ENCODE measurements at regions not wholly inside any gene's neighbourhood (a gene's known extent, or its start where the extent isn't known, plus 50 kb on each side); places are given as distances from the start of the nearest gene placed in this dataset.

- Histone ChIP-seq H3K79me2 (ENCODE audit: control insufficient read depth, insufficient read depth, low read length) (no peaks in the 10 kb centered on the region), H2AFZ (ENCODE audit: low read depth, low read length) (no peak overlapping the region), H3K27ac (ENCODE audit: insufficient read depth, low read depth, low read length) (no peak overlapping the region), H3K36me3 (ENCODE audit: control insufficient read depth in 2 of 2, extremely low read depth in 1 of 2, insufficient read depth in 2 of 2, low read length in 2 of 2) (no peaks in the 10 kb centered on the region), H4K20me1 (replicated peaks; ENCODE audit: control insufficient read depth, extremely low read depth, insufficient read depth, low read length) (no peaks in the 10 kb centered on the region), H3K9me3 (replicated peaks; ENCODE audit: control insufficient read depth, insufficient read depth, low read length) (no peaks in the 10 kb centered on the region), H3K4me1 (ENCODE audit: control insufficient read depth, extremely low read depth, insufficient read depth, low read length) (no peaks in the 10 kb centered on the region), H3K9me1 (replicated peaks; ENCODE audit: control insufficient read depth, extremely low read depth, insufficient read depth, low read length) (no peaks in the 10 kb centered on the region), H3K27me3 (ENCODE audit: control insufficient read depth in 2 of 2, insufficient read depth in 2 of 2, low read length in 2 of 2) (no peaks in the 10 kb centered on the region), H3K4me2 (ENCODE audit: insufficient read depth, low read length) (no peak overlapping the region), H3K9ac (replicated peaks; ENCODE audit: extremely low read depth, insufficient read depth, low read length) (no peak overlapping the region), H3K4me3 (replicated peaks in 1 of 3; ENCODE audit: insufficient read depth in 1 of 3, low read depth in 1 of 3, low read length in 3 of 3) (no peak overlapping the region)
- FAIRE-seq = no peak
- TF ChIP-seq POLR2A (IDR thresholded peaks at IDR 0.05; ENCODE audit: low read depth, low read length) (no peak), MYC (IDR thresholded peaks at IDR 0.05; ENCODE audit: low read depth, low read length) (no peak), GATA2 (IDR thresholded peaks at IDR 0.05; ENCODE audit: insufficient read depth, insufficient read length, low read depth, low read length) (no peak), POLR2AphosphoS5 (IDR thresholded peaks at IDR 0.05; ENCODE audit: insufficient read depth, low read depth, low read length) (no peak), JUN (IDR thresholded peaks at IDR 0.05; ENCODE audit: borderline replicate concordance, insufficient read depth, insufficient read length, low read depth) (no peak), FOS (IDR thresholded peaks at IDR 0.05; ENCODE audit: borderline replicate concordance, insufficient read depth, low read length) (no peak), CTCF (IDR thresholded peaks at IDR 0.05; ENCODE audit: extremely low read depth in 1 of 2, insufficient read depth in 1 of 2, low read depth in 1 of 2, low read length in 2 of 2) (no peak), EZH2 (IDR thresholded peaks at IDR 0.05; ENCODE audit: borderline replicate concordance, low read depth, low read length, severe bottlenecking) (no peak), MAX (IDR thresholded peaks at IDR 0.05; ENCODE audit: insufficient read depth, insufficient read length) (no peak)
- POLR2A ChIA-PET = no interaction called here
- CTCF ChIA-PET = interaction anchor here (1.3 to 1.6 kb wide), 2 partner anchors 9 to 11 kb away, joined by 4 to 5 read pairs; no protein-coding TSS in a partner anchor
- no TSS peak for BruUV-seq (replicated peaks)
- dilution Hi-C loops (cut with MboI; ENCODE audit: extremely low pct_ligation_motif_present, low sequenced_read_pairs) (no loop called here), intact Hi-C loops (cut with micrococcal nuclease) (no loop called here)
- DNase-seq (ENCODE audit: low read depth, low spot score) = no peak
Measured at GRCh38 chr1:195828325-195828724, 779.9 kb downstream of the KCNT2 start.
